GM21825 (cell line): ENCODE measurements at regions not wholly inside any gene's neighbourhood (a gene's known extent, or its start where the extent isn't known, plus 50 kb on each side); places are given as distances from the start of the nearest gene placed in this dataset.

Experiments
- ATAC-seq: cut with Tn5 transposase; IDR thresholded peaks from one replicate; pipeline ENCODE4 v1.9.1; 2021; ENCODE audit warnings: mild to moderate bottlenecking, moderate library complexity; ENCODE audit not compliant: unreplicated experiment

DNA sequence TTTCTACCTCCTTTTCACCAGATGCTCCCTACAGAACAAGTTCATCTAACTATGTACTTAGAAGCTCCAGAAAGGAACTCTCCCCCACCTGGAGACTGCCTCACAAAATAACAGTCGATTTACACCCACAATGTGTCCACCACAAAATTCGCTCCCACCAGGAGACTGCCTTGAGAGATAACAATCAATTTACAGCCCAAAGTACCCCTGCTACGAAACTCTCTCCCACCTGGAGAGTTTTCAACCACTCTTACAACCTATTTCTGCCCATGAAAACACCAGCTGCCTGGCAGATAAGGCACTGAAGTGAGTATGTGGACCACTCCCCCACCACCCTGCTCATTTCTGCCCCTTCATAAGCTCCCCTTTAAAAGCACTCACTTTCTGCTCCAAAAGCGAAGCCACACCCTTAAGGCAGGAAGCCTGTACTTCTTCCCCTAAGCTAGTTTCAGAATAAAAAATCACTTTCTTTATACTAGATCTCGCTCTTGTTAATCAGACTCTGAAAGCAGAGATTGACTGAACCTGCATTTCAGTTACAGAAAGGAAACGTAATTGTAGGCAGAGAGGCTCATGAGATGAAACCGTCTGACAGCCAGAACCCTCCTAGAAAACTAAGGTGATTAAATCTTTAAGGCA lies 94.4 kb upstream of the RBBP8 start:
- ATAC-seq = peak; percentile 64

DNA sequence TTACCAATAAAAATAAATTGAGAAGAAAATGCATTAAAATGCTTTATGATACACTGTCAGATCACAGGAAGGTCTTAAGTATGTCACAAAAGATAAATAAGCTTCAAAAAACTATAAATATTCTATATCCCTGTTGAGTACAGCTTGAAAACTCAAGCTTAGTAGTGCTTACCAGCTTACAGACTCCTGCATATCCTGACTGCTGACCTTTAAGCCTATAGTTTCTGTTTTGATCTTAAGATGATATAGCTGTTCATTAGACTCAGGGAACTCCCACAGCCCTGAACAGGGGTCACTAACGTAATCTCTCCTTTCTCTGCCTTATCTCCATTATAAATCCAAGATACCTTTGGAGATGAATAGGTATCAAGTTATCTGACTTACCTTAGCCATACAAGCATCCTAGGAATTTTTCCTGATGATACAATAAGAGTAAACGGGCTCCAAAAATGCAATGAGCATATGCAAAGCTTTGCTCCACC lies 93.7 kb upstream of the RBBP8 start:
- ATAC-seq = no peak

DNA sequence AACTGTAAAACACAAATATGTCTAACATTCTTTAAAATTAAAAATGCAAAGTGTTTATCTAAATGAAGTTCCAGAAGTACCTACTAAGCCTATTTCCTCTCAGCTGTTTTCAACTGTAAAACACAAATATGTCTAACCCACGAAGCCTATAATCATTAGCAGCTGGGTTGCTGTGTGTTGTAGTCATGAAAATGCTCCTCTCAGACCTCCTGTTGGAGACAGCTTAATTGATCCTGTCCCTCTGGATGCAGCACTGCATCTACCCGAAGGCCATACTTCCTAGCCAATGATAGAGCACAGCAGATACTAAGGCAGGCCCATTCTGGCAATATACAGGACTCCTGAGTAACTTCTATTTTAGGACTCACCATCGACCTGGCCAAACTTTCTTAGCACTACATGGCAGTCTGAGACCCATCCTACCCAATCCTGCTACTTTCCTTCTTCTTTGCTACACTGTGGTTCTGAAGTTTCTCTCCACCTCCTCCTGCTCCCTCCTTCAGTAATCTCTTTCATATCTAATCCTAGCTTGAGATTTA lies 92.5 kb upstream of the RBBP8 start:
- no peak for ATAC-seq

DNA sequence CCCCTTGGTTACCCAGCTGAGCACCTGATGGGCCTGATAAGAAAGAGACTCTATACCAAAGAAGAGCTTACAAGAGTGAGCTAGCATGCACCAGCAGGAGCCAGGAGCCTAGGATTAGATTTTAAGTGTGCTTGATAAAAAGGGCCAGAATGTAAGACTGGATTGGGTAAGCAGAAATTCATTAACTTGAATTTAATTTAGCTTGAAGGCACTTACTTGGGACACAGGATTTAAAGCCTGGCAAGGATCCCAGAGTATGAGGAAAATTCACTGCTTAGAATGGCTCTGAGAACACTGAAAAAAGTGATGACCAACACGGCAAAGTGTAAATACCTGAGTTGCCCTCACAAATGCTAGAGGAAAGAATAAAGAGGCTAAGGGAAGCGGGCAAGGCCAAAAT lies 91.3 kb upstream of the RBBP8 start:
- ATAC-seq = no peak

DNA sequence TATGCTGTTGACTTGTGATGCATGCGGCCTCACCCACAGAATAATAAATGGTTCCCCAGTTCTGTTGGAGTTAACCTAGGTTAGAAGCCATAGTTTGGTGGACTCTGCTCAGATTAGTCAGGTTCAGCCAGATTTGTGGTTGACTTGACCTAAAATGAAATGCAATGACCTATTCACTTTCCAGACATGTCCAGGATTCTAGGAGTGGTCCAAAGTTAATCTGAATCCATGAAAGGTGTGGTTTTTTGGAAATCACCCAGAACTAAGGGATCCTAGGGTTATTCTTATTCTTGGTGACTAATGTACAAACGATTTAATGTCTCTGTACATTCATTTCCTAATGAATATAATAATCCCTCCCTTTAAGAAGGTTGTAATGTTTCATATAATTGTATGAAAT lies 88.9 kb upstream of the RBBP8 start:
- no peak for ATAC-seq

DNA sequence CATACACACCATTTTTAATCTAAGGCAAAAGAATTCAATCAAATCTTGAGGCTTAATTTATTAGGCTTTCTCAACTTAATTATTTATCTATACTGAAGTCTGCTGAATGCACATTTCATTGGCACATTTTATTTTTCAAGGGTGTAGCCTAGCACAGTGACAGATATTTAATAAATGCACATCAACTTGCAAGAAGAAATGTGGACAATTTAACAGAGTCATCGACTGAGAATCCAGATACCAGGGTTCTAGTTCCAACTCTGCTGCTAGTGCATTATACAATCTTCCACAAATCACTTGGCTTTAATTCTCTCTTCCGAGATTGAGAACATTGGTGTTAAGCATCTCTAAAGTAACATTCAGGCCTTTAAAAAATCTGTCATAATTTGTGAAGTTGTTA lies 88.5 kb upstream of the RBBP8 start:
- no peak for ATAC-seq

DNA sequence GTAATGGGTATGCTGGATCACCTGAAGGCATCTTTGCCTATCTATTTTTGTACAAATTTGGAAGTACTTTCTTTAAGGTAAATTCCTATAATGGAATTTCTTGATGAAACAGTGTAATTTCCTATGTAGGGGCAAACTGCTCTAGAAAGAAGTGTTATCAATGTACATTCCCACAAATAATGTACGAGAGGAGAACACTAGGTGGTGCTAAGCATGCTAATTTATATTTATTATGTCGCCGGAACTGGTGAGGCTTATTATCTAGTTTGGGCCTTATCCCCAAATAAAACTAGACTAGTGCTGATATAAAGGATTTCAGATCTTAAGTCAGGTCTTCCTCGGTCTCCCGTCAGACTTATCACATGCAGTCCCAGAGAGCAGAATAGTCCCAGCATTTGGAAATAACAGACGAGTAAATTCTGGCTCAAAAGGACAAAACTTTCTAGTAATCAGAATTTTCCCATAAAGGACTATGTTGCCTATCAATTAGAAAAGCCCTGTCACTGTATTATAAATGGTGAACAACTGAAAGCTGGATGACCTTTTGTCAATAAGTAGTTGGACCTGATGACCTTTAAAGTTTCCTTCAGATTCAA lies 86.9 kb upstream of the RBBP8 start:
- no peak for ATAC-seq

DNA sequence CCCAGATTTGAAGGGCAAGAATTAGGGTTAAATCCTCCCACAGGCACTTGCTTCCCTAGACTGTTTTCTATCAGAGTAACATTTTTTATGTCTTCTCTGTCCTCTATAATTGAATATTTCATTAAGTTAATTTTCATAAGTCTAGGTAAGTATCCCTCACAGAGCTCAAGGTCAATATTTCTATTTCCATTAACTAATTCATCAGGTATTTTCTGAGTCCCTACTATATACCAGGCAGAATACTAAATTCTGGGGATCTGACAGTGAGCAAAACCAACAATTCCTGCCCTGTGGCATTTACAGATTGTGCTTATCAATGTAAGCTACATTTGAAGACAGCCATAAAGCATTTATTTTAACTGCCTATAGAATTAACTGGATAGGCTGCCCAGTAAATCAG lies 86.4 kb upstream of the RBBP8 start:
- no peak for ATAC-seq

DNA sequence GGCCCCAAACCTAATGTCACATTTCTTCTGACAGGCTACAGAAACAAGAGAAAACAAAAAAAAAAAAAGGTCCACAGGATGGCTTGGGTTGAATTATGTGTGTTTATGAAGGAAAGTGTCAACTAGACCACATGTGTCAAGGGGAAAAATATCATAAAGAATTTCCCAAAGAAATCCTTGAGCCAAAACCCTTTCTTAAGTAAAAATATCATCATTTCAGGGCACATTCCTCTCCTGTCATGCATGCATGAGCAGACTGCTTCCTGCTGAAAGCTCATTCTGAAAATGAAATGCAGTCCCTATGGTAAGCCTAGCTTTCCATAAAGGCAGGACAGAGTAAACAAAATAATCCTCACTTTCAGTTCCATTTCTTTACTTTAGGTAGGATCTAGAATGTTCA lies 85.7 kb upstream of the RBBP8 start:
- no peak for ATAC-seq

DNA sequence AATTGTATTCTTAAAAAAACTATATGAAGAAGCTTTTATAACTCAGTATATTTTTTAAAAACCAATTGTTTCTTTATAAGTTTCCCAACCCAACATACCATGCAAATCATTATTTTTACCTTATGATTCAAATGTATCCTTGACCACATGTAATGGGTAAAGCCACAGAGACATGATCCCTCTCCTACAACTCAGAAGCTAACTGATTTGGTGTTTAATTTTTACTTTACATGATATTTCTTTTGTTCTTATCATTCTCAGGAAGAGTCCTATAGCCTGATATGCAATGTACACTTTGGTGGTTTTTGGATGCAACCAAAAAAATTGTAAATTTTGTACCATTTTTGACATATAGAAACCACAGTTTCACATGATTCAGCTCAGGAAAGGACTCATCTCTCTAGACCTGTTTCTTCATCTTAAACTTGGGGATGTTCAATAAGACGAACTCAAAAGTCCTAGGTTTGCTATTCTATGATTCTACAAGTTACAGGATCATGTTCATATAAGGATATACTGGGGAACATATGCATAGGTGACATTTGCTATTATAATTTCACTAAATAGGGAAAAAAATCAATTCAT lies 85.2 kb upstream of the RBBP8 start:
- no peak for ATAC-seq

DNA sequence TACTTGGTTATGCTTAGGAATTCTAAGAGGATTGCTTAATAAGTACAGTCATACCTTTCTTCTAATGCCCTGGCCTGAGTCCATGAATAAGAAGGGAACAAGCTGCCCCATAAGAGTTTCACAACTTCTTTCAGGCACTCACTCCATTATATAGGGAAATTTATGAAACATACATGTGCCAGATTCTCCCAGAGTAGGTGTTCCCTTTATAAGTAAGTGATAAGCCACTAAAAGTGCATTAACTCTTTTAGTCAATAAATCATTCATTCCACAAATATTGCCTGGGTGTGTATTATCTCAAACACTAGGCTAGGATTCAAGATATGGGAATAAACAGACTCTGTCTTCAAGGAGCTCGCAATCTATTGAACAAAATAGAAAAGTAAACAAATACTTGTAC lies 84.5 kb upstream of the RBBP8 start:
- ATAC-seq = no peak

DNA sequence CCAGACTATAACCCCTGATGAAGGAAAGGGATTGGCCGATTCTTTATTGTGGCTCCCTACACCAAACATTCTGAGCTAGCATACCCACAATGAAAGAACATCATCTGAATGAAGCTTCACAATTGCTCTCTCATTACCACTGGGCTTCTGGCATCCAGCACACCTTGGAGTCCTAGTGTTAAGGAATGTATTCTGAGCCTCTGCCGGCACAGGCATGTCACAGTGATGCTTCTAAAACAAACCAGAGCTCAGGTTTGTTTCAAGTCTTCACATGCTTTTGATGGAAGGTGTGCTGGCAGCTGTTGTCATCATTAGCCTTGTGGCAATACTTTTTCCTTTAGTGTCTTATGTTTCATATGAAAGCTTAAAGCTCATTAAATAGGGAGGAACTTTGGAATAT lies 76.3 kb upstream of the RBBP8 start:
- no peak for ATAC-seq

DNA sequence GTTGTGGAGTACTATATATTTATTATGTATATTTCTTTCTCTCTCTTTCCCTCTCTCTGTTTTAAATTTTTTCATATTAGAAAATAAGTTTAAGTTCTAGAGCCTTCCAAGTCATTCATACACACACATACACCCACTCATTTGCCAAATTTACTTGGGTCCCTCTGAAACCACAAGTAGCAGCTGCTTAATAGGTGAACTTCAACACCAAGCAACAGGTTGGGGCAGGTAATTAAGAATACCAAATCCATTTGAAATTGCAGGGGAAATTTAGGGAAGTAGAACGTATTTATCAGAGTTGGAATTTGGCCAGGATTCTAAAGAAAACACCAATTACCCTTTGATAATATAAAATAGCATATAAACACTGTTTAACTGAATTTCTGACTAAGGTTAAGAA lies 75.0 kb upstream of the RBBP8 start:
- ATAC-seq = no peak

DNA sequence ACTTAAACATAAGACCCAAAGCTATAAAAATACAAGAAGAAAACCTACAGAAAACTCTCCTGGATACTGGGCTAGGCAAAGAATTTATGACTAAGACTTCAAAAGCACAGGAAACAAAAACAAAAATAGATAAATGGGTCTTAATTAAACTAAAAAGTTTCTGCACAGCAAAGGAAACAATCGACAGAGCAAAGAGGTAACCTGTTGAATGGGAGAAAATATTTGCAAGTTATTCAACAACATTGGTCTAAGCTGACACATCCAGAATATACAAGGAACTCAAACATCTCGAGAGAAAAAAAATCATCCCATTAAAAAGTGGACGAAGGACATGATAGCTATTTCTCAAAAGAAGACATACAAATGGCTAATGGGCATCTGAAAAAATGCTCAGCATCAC lies 72.3 kb upstream of the RBBP8 start:
- ATAC-seq = no peak

DNA sequence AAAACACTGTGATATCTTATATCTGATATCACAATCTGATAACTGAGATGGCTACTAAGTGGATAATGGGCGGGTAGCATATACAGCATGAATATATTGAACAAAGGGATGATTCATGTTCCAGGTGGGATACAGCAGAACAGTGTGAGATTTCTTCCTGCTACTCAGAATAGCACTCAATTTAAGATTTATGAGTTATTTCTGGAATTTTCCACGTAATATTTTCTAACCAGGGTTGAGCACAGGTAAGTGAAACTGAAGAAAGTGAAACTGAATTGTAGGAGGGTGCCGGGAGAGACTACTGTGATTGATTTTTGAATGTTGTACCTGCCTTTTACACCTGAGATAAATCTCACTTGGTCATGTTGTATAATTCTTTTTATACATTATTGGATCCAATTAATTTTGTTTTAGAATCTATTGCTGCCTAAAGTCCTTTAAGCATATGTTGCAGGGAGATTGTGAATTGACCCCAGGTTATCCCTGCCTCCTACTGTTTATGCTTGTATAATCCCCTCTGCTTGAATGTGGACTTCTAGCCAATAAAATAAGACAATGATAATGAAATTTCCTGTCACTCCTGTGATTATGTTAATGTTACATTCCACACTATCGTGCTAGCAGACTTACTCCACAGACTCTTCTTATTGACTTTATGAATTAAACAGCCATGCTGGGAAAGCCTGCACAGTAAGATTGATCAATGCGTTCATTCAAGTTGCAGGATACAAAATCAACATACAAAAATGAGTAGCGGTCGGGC lies 67.6 kb upstream of the RBBP8 start:
- ATAC-seq = no peak

DNA sequence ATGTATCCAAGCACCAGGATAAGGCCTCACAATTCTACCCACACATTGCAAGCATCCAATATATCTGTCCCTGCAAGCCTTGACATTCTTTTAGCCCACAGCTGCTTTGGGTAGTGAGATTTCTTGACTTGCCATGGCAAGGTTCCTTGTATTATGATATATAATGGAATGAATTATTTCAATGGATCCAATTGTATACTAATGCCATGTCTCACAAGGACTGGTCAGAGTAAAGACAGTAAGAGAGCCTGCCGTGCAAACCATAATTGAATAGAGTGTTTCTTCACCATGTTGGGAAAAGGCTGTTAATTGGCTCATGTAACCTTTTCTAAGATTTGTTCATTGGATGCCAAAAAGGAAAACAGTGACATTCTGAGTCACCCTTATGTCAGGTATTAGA lies 64.3 kb upstream of the RBBP8 start:
- no peak for ATAC-seq

DNA sequence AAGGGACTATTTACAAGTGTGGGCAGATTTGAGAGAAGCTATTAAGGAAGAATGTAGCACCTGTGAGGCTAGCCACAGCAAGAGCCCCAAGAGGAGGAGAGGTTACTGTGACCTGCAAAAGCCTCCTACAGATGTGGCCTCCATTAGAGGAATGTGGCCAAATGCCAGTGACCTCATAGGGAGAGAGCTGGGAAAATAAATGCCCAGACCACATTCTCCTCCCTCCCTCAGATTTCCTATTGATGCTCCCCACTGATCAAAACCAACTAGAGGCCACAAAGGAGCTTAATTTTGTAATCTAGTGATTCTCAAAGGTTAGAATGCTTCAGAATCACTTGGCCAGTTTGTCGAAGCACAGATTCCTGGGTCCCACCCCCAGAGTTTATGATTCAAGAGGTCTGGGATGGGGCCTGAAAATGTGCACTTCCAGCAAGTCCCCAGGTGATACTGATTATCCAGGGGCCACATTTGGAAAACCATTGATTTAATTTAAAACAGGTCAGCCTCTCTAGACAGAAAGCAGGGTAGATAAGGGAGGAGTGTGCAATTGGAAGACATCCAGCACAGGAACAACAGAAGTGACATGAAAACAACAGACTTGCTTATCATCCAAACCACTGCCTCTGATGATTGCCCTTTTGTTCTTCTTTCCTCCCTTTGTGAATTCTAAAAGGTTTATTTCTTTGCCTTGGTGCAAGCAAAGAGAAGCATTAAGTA lies 61.2 kb upstream of the RBBP8 start:
- ATAC-seq = no peak

DNA sequence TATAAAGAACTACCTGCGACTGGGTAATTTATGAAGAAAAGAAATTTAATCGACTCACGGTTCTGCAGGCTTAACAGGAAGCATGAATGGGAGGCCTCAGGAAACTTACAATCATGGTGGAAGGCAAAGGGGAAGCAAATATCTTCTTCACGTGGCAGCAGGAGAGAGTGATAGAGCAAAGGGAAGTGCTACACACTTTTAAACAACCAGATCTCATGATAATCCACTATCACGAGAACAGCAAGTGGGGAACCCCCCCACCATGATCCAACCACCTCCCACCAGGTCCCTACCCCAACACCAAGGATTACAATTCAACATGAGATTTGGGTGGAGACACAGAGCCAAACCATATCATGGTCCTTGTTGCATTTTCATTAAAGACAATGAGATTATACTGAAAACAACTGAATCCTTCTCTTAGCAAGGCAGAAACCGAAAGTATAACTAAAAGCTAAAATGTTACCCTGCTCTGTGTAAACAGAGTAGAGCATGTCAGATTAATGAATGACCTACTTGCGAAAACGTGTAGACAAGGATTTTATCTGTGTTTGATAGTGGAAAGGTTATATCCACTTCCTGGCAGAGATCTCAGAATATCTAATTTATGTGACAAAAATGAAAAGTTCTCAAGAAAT lies 60.1 kb upstream of the RBBP8 start:
- ATAC-seq = peak; percentile 86

DNA sequence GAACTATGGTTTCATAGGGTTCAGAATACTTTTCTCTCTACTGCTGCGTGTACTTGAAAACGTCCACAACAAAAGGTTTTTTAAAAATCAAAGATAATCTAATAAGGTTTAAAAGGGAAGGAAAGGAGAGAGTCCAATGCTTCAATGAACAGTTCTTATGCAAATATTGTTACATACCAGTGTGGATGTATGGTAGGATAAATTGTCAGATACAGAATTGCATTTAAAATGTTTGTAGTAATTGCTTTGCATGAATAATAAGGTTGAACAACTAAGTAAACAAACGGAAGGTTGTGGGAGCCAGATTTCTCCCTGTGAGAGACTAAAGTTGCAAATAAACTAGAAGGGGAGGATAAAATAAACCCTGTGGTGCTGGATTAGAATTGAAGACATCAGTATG lies 53.8 kb upstream of the RBBP8 start:
- ATAC-seq = no peak

DNA sequence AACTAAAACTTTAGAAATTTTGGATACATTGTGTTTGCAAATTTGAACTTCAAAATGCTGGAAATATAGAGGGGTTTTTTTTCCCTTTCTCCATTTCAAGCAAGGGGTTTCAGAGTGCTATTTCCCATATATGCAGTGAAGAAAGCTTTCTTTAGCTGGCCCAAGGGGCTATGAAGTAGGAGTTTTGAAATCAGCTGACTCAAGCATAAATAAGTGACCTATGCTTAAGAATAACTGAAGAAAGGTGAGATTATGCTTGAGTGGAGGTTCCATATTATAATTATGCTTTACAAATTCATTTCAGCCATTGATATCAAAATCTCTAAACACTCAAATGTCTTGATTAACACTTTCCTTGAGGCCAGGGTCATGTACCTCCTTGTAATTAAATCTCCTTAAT lies 51.0 kb upstream of the RBBP8 start:
- no peak for ATAC-seq

DNA sequence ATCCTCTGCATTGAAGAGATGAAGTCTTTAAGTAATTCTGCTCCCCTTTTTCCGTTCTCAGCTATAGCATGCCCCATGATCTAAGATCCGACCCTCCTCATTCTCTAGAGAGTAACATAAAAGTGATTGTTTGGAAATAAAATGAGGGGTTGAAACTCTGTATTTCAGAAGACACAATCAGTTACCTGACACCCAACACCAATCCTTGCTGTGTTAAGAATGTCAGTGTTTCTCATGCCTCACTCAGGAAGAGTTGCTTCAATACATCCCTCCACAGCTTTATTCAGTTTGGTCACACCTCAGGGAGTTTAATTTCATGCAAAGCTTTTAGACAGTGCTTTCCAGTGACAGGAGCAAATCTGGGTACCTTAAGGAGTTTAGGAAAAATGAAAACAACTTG lies 49.9 kb upstream of the RBBP8 start:
- no peak for ATAC-seq
